PC-9 (cell line): ENCODE measurements at regions not wholly inside any gene's neighbourhood (a gene's known extent, or its start where the extent isn't known, plus 50 kb on each side); places are given as distances from the start of the nearest gene placed in this dataset.

Experiments
- BruUV-seq: library from RNA; stranded (reverse); fragments of 400-500 nt; replicated peaks from 2 replicates; lab custom pipeline; 2021; lab: Mats Ljungman, UMichigan
- CTCF ChIA-PET: fragments of 300-600 bp; sonication (Branson Sonifier 250); formaldehyde crosslinking; loops from one replicate; lab custom pipeline; 2022; ENCODE audit warnings: antibody characterized with exemption; lab: Charles Lee
- POLR2A ChIA-PET: fragments of 300-600 bp; sonication (Branson Sonifier 250); formaldehyde crosslinking; loops from one replicate; lab custom pipeline; 2022; ENCODE audit warnings: antibody characterized with exemption; ENCODE audit not compliant: unreplicated experiment; lab: Charles Lee
- DNase-seq, 2 experiments: peaks; one replicate each; pipeline versions ENCODE4 v3.0.0 to v3.0.0-alpha.2; 2015 to 2022; ENCODE audit warnings: mixed read lengths in 1 of 2
- H2AFZ ChIP-seq: fragments of 200-600 bp; sonication (generic); 2 replicates; pipeline ENCODE4 v1.8.1; 2017; ENCODE audit warnings: antibody characterized with exemption
- H3F3A ChIP-seq: fragments of 200-600 bp; sonication (generic); 2 replicates; pipeline ENCODE4 v1.8.1; 2017; ENCODE audit warnings: antibody characterized with exemption, mild to moderate bottlenecking, low read depth; ENCODE audit not compliant: insufficient read depth
- H3K27ac ChIP-seq: fragments of 200-600 bp; sonication (generic); 2 replicates; pipeline ENCODE4 v1.6.1; 2016; ENCODE audit warnings: mixed run types
- H3K27me3 ChIP-seq: fragments of 200-600 bp; sonication (generic); 2 replicates; pipeline ENCODE4 v1.6.1; 2016; ENCODE audit warnings: low read depth, mixed run types; ENCODE audit not compliant: insufficient read depth
- H3K36me3 ChIP-seq: fragments of 200-600 bp; sonication (generic); 2 replicates; pipeline ENCODE4 v1.6.1; 2016; ENCODE audit warnings: low read depth, mixed run types
- H3K4me1 ChIP-seq: fragments of 200-600 bp; sonication (generic); replicated peaks from 2 replicates; pipeline ENCODE4 v1.6.1; 2016; ENCODE audit warnings: mixed run types; ENCODE audit not compliant: insufficient read depth
- H3K4me2 ChIP-seq: fragments of 200-600 bp; sonication (generic); 2 replicates; pipeline ENCODE4 v1.6.1; 2017; ENCODE audit warnings: mixed run types
- H3K4me3 ChIP-seq: fragments of 200-600 bp; sonication (generic); 2 replicates; pipeline ENCODE4 v1.6.1; 2016; ENCODE audit warnings: mixed run types
- H3K79me2 ChIP-seq: fragments of 200-600 bp; sonication (generic); 2 replicates; pipeline ENCODE4 v1.6.1; 2017; ENCODE audit warnings: low read depth, mixed run types
- H3K9me2 ChIP-seq: fragments of 200-600 bp; sonication (generic); 2 replicates; pipeline ENCODE4 v1.8.1; 2017; ENCODE audit warnings: mild to moderate bottlenecking; ENCODE audit not compliant: insufficient read depth
- H3K9me3 ChIP-seq: fragments of 200-600 bp; sonication (generic); 2 replicates; pipeline ENCODE4 v1.8.1; 2016; ENCODE audit warnings: low read depth; ENCODE audit not compliant: insufficient read depth
- H4K20me1 ChIP-seq: fragments of 200-600 bp; sonication (generic); 2 replicates; pipeline ENCODE4 v1.8.1; 2017; ENCODE audit not compliant: insufficient read depth
- EZH2 ChIP-seq: fragments of 200-600 bp; sonication (generic); IDR thresholded peaks from 2 replicates; pipeline ENCODE4 v1.8.0; 2017; ENCODE audit warnings: antibody characterized with exemption, low read depth
- intact Hi-C: fragments of 100-400 bp; cut with micrococcal nuclease; formaldehyde crosslinking; loops from one replicate; pipeline ENCODE4 v1.10.0; 2022; ENCODE audit not compliant: unreplicated experiment
- TF ChIP-seq, protein P1 (sequence below): fragments of 200-600 bp; sonication (generic); conservative IDR thresholded peaks from 2 replicates; pipeline ENCODE4 v1.6.1; 2017; ENCODE audit warnings: mixed run types, antibody characterized with exemption, mild to moderate bottlenecking, moderate library complexity

DNA sequence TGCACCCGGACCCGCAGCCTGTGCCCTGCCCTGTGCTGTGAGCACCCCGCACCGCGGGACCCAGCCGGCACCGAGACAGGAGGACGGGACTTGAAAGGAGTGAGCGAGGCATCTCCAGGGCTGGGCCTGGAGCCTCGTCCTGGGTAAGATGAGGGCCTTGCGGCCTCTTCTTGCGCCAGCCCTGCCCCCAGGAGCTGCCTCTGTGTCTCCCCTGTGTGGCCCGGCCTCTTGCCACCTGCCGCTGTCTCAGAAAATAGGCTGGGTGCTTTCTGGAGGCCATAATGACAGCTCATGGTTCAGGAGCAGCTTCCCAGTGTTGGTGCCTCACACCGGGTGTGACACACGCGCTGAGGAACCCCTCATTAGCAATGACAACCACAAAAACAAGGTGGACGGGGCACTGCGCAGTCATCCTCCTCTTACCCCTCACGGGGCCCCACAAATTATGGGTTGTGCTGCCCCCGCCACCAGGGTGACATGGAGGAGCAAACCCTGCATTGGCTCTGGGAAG is 161.5 kb upstream of the C1orf174 start:
- BruUV-seq: no TSS peak
- H3F3A ChIP-seq: peaks cover 20% of the 10 kb centered on the region; the same call in 1 of the 2 replicates
- H4K20me1 ChIP-seq: no peaks in the 10 kb centered on the region
- TF ChIP-seq EZH2: no peak
- DNase-seq: no peak
- intact Hi-C loops: no loop called here
- H3K27me3 ChIP-seq: peaks cover 69% of the 10 kb centered on the region
- ChIA-PET CTCF (no interaction called here), POLR2A (no interaction called here)
- H3K4me2 ChIP-seq: no peak overlapping the region
- H3K9me2 ChIP-seq: no peaks in the 10 kb centered on the region
- no peaks in the 10 kb centered on the region for H3K36me3 ChIP-seq
- H2AFZ ChIP-seq: no peak overlapping the region
- H3K79me2 ChIP-seq: no peaks in the 10 kb centered on the region
- H3K9me3 ChIP-seq: no peaks in the 10 kb centered on the region; the same call in 1 of the 2 replicates
- H3K4me3 ChIP-seq: no peak overlapping the region
- H3K4me1 ChIP-seq: no peaks in the 10 kb centered on the region
- no peak overlapping the region for H3K27ac ChIP-seq

DNA sequence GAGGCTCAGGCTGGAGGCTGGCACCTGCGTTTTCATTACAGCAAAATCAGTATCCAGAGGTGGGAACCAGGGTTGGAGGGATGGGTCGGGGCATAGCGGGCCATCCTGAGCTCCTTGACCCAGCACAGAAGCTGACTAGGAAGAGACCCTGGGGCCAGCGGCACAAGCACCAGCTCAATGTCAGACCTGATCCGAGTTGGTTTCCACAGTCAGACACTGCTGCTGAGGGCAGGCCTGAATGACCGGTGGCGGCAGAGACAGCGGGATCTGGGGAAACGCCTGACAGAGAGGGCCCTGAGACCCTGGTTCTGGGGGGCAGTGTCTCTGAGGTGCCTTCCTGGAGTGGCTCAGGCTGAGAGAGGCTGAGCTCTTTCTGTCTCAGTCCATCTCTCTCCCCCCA is 162.0 kb upstream of the C1orf174 start:
- peaks cover 65% of the 10 kb centered on the region for H3K27me3 ChIP-seq
- no TSS peak for BruUV-seq
- CTCF ChIA-PET: no interaction called here

DNA sequence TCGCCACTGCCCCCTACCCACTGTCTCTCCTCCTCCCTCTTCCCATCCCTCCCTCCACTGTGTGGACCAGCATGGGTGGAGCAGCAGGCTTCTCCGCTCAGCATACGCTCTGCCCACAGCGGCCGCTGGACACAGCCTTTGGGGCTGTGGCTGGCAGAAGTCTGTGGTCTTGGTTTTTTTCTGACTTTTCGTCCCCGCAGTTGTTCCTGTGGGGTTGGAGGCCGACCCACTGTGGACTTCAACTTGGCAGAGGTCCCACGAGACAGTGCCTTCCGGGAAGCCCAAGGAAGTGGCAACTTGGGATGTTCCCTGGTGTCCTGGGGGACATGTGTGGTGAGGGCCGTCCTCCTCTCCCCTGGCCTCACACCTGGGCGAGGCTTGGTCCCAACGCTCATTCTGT is 162.5 kb upstream of the C1orf174 start:
- Histone ChIP-seq H3K79me2 (no peaks in the 10 kb centered on the region), H3K9me3 (no peaks in the 10 kb centered on the region; the same call in 1 of the 2 replicates), H3K4me3 (no peak overlapping the region), H2AFZ (no peak overlapping the region), H3K9me2 (no peaks in the 10 kb centered on the region), H3K27me3 (peaks cover 59% of the 10 kb centered on the region), H3K4me1 (no peaks in the 10 kb centered on the region), H4K20me1 (no peaks in the 10 kb centered on the region), H3F3A (peaks cover 20% of the 10 kb centered on the region; the same call in 1 of the 2 replicates), H3K36me3 (no peaks in the 10 kb centered on the region), H3K4me2 (no peak overlapping the region), H3K27ac (no peak overlapping the region)
- intact Hi-C loops: no loop called here
- DNase-seq: no peak
- POLR2A ChIA-PET: no interaction called here
- BruUV-seq: no TSS peak
- CTCF ChIA-PET: no interaction called here
- TF ChIP-seq, protein P1, sequence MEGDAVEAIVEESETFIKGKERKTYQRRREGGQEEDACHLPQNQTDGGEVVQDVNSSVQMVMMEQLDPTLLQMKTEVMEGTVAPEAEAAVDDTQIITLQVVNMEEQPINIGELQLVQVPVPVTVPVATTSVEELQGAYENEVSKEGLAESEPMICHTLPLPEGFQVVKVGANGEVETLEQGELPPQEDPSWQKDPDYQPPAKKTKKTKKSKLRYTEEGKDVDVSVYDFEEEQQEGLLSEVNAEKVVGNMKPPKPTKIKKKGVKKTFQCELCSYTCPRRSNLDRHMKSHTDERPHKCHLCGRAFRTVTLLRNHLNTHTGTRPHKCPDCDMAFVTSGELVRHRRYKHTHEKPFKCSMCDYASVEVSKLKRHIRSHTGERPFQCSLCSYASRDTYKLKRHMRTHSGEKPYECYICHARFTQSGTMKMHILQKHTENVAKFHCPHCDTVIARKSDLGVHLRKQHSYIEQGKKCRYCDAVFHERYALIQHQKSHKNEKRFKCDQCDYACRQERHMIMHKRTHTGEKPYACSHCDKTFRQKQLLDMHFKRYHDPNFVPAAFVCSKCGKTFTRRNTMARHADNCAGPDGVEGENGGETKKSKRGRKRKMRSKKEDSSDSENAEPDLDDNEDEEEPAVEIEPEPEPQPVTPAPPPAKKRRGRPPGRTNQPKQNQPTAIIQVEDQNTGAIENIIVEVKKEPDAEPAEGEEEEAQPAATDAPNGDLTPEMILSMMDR: no peak
- TF ChIP-seq EZH2: no peak

More for the DNA sequence above, 162.0 kb upstream of the C1orf174 start:
- no peak overlapping the region for H3K27ac ChIP-seq
- H3K36me3 ChIP-seq: no peaks in the 10 kb centered on the region
- no peaks in the 10 kb centered on the region for H3K79me2 ChIP-seq
- H3K9me2 ChIP-seq: no peaks in the 10 kb centered on the region
- intact Hi-C loops: no loop called here
- no peaks in the 10 kb centered on the region for H3K4me1 ChIP-seq
- no peak for DNase-seq
- H3K4me3 ChIP-seq: no peak overlapping the region
- H4K20me1 ChIP-seq: no peaks in the 10 kb centered on the region
- H3F3A ChIP-seq: peaks cover 20% of the 10 kb centered on the region; the same call in 1 of the 2 replicates
- H2AFZ ChIP-seq: no peak overlapping the region
- no peak overlapping the region for H3K4me2 ChIP-seq
- TF ChIP-seq, protein P1: no peak
- no peak for TF ChIP-seq EZH2
- no peaks in the 10 kb centered on the region; the same call in 1 of the 2 replicates for H3K9me3 ChIP-seq
- POLR2A ChIA-PET: no interaction called here

DNA sequence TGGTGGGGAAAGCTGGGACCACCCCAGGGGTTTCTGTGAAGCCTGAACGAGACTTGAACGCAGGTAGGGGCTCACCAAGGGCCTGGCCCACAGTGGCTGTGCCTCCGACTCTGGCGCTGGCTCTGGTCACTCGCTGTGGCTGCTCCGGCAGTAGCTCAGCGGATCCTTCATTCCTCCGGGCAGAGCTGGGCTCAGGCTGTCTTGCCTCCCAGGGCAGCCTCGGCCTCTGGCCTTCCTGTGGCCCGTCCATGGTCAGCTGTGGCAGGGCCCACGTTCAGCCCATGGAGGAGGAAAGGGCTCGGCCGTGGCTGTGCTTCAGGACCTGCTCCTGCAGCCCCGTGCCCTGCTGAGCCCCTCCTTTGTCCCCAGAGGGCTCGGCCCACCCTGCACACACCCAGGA is 162.9 kb upstream of the C1orf174 start:
- TF ChIP-seq, protein P1: no peak
- H3K4me3 ChIP-seq: no peak overlapping the region
- H3K79me2 ChIP-seq: no peaks in the 10 kb centered on the region
- CTCF ChIA-PET: no interaction called here
- no peak for DNase-seq
- H3K27ac ChIP-seq: no peak overlapping the region
- POLR2A ChIA-PET: no interaction called here
- no peaks in the 10 kb centered on the region for H3K4me1 ChIP-seq
- no TSS peak for BruUV-seq
- peaks cover 55% of the 10 kb centered on the region for H3K27me3 ChIP-seq
- peaks cover 20% of the 10 kb centered on the region; the same call in 1 of the 2 replicates for H3F3A ChIP-seq
- intact Hi-C loops: no loop called here
- H3K36me3 ChIP-seq: no peaks in the 10 kb centered on the region
- no peak overlapping the region for H2AFZ ChIP-seq
- no peak overlapping the region for H3K4me2 ChIP-seq
- H4K20me1 ChIP-seq: no peaks in the 10 kb centered on the region
- no peaks in the 10 kb centered on the region; the same call in 1 of the 2 replicates for H3K9me3 ChIP-seq
- no peaks in the 10 kb centered on the region for H3K9me2 ChIP-seq
